ENCODE measurements at regions not wholly inside any gene's neighbourhood (a gene's known extent, or its start where the extent isn't known, plus 50 kb on each side); places are given as distances from the start of the nearest gene placed in this dataset.
"Not testable (repeated sequence)": the region's sequence is repeated elsewhere in the genome, so short reads cannot be mapped to it uniquely, and the experiment has no call there.

GRCh38 chr1:188017921-188018320 lies 1189.2 kb downstream of the PLA2G4A start:
- 89 to 90% methylated on average over 4 of the region's 4 CpGs for WGBS, 2 donors
- intact Hi-C loops (cut with DNase I; ENCODE audit: low total_unique reads) = no loop called here
- TF ChIP-seq POLR2A (IDR thresholded peaks at IDR 0.05) (no peak), CTCF (IDR thresholded peaks at IDR 0.05) (no peak)
- no peak for DNase-seq (ENCODE audit: low spot score in 2 of 2)
- no peak overlapping the region for H3K4me3 ChIP-seq (ENCODE audit: low read depth, poor library complexity, severe bottlenecking)

DNA sequence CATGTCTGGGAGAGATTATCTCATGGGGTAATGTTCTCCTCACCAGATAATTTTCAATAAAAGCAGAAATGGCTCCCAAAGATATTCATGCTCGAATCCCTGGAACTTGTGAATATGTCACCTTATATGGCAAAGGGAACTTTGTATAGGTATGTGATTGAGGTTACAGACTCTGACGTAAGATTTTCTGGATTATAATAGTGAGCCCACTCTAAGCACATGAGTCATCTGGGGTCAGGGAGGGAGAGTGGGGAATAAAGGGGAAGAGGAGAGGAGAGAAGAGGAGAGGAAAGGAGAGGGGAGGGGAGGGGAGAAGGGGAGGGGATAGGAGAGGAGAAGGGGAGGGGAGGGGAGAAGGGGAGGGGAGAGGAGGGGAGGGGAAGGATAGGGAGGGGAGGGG lies 1193.9 kb downstream of the PLA2G4A start:
- intact Hi-C loops (cut with DNase I; ENCODE audit: low total_unique reads) = no loop called here
- DNase-seq (ENCODE audit: low spot score in 2 of 2) = no peak
- no peak overlapping the region for H3K4me3 ChIP-seq (ENCODE audit: low read depth, poor library complexity, severe bottlenecking)
- WGBS, 2 donors = 83 to 93% methylated on average over 2 of the region's 2 CpGs
- TF ChIP-seq POLR2A (IDR thresholded peaks at IDR 0.05) (no peak), CTCF (IDR thresholded peaks at IDR 0.05) (no peak)

- no peak for TF ChIP-seq POLR2A (IDR thresholded peaks at IDR 0.05)
- TF ChIP-seq CTCF (IDR thresholded peaks at IDR 0.05) = no peak
- intact Hi-C loops (cut with DNase I; ENCODE audit: low total_unique reads) = no loop called here
- DNase-seq (ENCODE audit: low spot score in 2 of 2) = no peak
- no peak overlapping the region for H3K4me3 ChIP-seq (ENCODE audit: low read depth, poor library complexity, severe bottlenecking)
- 89 to 93% methylated on average over 2 of the region's 2 CpGs for WGBS, 2 donors
Measured at GRCh38 chr1:188023206-188023605, 1194.5 kb downstream of the PLA2G4A start.

DNA sequence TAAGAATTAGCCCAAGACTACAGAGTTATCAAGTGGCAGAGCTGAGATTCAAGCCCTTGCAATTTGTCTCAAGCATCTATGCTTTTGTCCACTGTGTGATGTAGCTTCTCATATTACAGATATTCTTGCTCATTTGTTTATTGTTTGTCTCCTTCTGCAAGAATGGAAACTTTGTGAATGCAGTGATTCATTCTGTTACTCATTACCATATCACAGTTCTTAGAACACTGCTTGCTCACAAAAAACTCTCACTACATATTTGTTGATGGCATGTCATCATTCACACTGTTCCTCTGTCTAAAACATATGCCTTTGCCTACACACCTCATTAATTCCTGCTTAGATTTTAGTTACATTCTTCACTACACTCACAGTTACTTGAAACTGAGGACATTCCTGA lies 1198.9 kb downstream of the PLA2G4A start:
- no peak overlapping the region for H3K4me3 ChIP-seq (ENCODE audit: low read depth, poor library complexity, severe bottlenecking)
- DNase-seq (ENCODE audit: low spot score in 2 of 2) = no peak
- no peak for TF ChIP-seq POLR2A (IDR thresholded peaks at IDR 0.05)
- TF ChIP-seq CTCF (IDR thresholded peaks at IDR 0.05) = no peak
- intact Hi-C loops (cut with DNase I; ENCODE audit: low total_unique reads) = no loop called here

DNA sequence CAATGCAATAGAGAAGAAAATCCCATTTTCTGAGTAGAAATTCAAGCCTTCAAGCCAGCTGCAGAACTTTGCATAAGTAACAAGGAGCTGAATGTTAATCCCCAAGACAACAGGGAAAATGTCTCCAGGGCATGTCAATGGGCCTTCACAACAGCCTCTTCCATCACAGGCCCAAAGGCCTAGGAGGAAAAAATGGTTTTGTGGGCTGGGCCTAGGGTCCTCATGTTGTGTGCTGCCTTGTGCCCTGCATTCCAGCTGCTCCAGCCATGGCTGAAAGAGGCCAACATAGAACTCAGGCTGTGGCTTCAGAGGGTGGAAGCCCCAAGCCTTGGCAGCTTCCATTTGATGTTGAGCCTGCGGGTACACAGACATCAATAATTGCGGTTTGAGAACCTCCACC lies 1208.8 kb downstream of the PLA2G4A start:
- H3K4me3 ChIP-seq (ENCODE audit: low read depth, poor library complexity, severe bottlenecking); intact Hi-C loops (cut with DNase I; ENCODE audit: low total_unique reads): not testable (repeated sequence)
- peak in 1 of 2 donors; percentile 68 for DNase-seq (ENCODE audit: low spot score in 2 of 2)
- WGBS, 2 donors = 50 to 93% methylated on average over 2 of the region's 2 CpGs

DNA sequence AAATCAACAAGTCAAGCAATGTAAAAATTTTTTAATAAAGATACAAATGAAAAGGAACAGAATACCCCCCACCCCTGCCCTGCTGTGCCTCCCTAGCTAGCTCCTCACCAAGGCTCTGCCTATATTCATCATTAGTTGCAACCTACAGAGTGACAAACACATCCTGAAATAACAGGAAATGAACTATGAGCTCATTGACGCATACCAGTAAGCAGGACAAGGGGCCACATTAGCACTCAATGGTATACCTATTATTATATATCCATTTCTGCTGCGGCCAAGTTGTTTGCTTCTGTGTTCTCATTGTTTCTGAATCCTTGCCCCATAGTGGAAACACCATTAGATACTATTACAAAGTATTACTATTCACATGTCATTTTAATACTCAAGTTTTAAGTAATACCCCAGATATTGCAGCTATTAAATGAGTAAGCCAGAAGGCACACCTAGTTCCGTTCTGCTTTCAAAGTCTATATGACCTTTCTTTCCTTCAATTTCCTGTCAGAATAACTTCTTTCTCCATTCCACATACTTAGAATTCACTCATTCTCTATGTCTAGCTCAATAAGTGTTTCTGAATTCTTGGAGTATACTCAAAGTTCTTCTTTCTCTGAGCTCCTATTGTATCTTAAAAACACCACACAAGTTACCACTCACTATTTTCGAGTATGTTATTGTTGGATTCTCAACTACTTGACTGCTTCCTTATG lies 1214.9 kb downstream of the PLA2G4A start:
- H3K4me3 ChIP-seq (ENCODE audit: low read depth, poor library complexity, severe bottlenecking) = no peak overlapping the region
- 77 to 79% methylated on average over 4 of the region's 4 CpGs for WGBS, 2 donors
- TF ChIP-seq CTCF (IDR thresholded peaks at IDR 0.05) (no peak), POLR2A (IDR thresholded peaks at IDR 0.05) (no peak)
- DNase-seq (ENCODE audit: low spot score in 2 of 2) = no peak
- intact Hi-C loops (cut with DNase I; ENCODE audit: low total_unique reads) = no loop called here
